ENCODE measurements at regions not wholly inside any gene's neighbourhood (a gene's known extent, or its start where the extent isn't known, plus 50 kb on each side); places are given as distances from the start of the nearest gene placed in this dataset.
"Not testable (repeated sequence)": the region's sequence is repeated elsewhere in the genome, so short reads cannot be mapped to it uniquely, and the experiment has no call there.

DNA sequence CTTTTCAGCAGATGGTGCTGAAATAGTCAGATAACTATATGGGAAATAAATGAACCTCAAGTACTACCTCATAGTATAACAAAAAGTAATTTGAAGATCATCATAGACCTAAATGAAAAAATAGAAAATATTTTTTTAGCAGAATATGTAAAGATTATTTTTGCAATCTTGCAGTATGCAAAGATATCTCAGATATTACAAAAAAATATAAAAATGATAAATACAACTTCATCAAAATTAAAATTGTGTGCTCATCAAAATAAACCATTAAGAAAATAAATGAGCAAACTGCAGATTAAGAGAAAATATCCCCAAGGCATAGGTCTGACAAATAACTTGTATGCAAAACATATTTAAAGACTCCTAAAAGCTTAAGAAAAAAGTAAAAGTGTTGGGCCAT lies 83.4 kb upstream of the KCND2 start:
- Mint-ChIP-seq H3K36me3 (ENCODE audit: low read depth) (no peaks in the 10 kb centered on the region), H3K4me3 (no peak overlapping the region), H3K27ac (no peak overlapping the region), H3K27me3 (ENCODE audit: insufficient read depth) (no peaks in the 10 kb centered on the region), H3K4me1 (peaks cover 14% of the 10 kb centered on the region), H3K9me3 (peaks cover under 1% of the 10 kb centered on the region)
- H3K4me1 ChIP-seq (ENCODE audit: control insufficient read depth, insufficient read depth, low read length) = no peaks in the 10 kb centered on the region
- no peak overlapping the region for H3K9ac ChIP-seq (ENCODE audit: extremely low read depth, low read length, poor library complexity, severe bottlenecking)
- no peak overlapping the region for H3K4me3 ChIP-seq (ENCODE audit: low read length)
- H3K36me3 ChIP-seq (ENCODE audit: control insufficient read depth, insufficient read depth, low read length) = no peaks in the 10 kb centered on the region
- H3K27me3 ChIP-seq (ENCODE audit: control insufficient read depth, insufficient read depth, low read length, poor library complexity, severe bottlenecking) = no peaks in the 10 kb centered on the region
- no peak for DNase-seq
- no peak for TF ChIP-seq CTCF (conservative IDR thresholded peaks at IDR 0.05)
- no peak overlapping the region for H3K27ac ChIP-seq (ENCODE audit: low read depth, low read length)
- H3K9me3 ChIP-seq (ENCODE audit: control insufficient read depth, low read length) = no peaks in the 10 kb centered on the region

DNA sequence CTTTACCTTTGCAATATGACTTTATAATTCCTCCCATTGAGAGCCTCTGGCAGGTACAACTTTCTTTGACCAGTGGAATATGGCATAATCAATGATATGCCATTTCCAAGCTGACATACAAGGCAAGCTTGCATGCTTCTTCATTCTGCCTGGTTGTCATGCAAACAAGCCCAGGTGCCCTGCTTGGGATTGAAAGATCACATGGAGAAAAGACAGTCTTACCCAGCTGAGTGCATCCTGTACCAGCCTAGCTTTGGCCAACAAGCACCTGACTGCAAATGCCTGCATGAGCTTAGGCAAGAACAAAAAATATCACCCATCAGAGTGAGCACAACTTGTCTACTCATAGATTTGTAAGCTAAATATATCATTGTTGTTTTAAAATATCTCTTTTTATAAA lies 82.9 kb upstream of the KCND2 start:
- Histone ChIP-seq H3K27ac (ENCODE audit: low read depth, low read length) (no peak overlapping the region), H3K27me3 (ENCODE audit: control insufficient read depth, insufficient read depth, low read length, poor library complexity, severe bottlenecking) (no peaks in the 10 kb centered on the region), H3K4me1 (ENCODE audit: control insufficient read depth, insufficient read depth, low read length) (no peaks in the 10 kb centered on the region), H3K4me3 (ENCODE audit: low read length) (no peak overlapping the region), H3K9ac (ENCODE audit: extremely low read depth, low read length, poor library complexity, severe bottlenecking) (no peak overlapping the region), H3K9me3 (ENCODE audit: control insufficient read depth, low read length) (no peaks in the 10 kb centered on the region), H3K36me3 (ENCODE audit: control insufficient read depth, insufficient read depth, low read length) (no peaks in the 10 kb centered on the region)
- no peak overlapping the region for H3K4me3 Mint-ChIP-seq
- no peak for TF ChIP-seq CTCF (conservative IDR thresholded peaks at IDR 0.05)
- DNase-seq = peak; percentile 59
- peaks cover 2% of the 10 kb centered on the region for H3K9me3 Mint-ChIP-seq
- H3K36me3 Mint-ChIP-seq (ENCODE audit: low read depth) = no peaks in the 10 kb centered on the region
- H3K27ac Mint-ChIP-seq = no peak overlapping the region
- peaks cover 16% of the 10 kb centered on the region for H3K4me1 Mint-ChIP-seq
- H3K27me3 Mint-ChIP-seq (ENCODE audit: insufficient read depth) = no peaks in the 10 kb centered on the region

- Histone ChIP-seq H3K4me1 (ENCODE audit: control insufficient read depth, insufficient read depth, low read length) (no peaks in the 10 kb centered on the region), H3K4me3 (ENCODE audit: low read length) (peak overlapping the region; percentile 59), H3K27me3 (ENCODE audit: control insufficient read depth, insufficient read depth, low read length, poor library complexity, severe bottlenecking) (no peaks in the 10 kb centered on the region), H3K36me3 (ENCODE audit: control insufficient read depth, insufficient read depth, low read length) (no peaks in the 10 kb centered on the region), H3K9me3 (ENCODE audit: control insufficient read depth, low read length) (no peaks in the 10 kb centered on the region), H3K27ac (ENCODE audit: low read depth, low read length) (no peak overlapping the region), H3K9ac (ENCODE audit: extremely low read depth, low read length, poor library complexity, severe bottlenecking) (no peak overlapping the region)
- peak; percentile 65 for DNase-seq
- TF ChIP-seq CTCF (conservative IDR thresholded peaks at IDR 0.05) = no peak
- 74 to 83% methylated on average over 1 of the region's 1 CpG for WGBS, 2 experiments (ENCODE audit: insufficient coverage in 1 of 2, insufficient read length in 1 of 2)
- Mint-ChIP-seq H3K9me3 (peaks cover 2% of the 10 kb centered on the region), H3K36me3 (ENCODE audit: low read depth) (no peaks in the 10 kb centered on the region), H3K4me3 (no peak overlapping the region), H3K27ac (peak overlapping the region; percentile 56), H3K4me1 (peaks cover 16% of the 10 kb centered on the region), H3K27me3 (ENCODE audit: insufficient read depth) (no peaks in the 10 kb centered on the region)
These were observed 82.4 kb upstream of the KCND2 start for GRCh38 chr7:120190566-120190965.

DNA sequence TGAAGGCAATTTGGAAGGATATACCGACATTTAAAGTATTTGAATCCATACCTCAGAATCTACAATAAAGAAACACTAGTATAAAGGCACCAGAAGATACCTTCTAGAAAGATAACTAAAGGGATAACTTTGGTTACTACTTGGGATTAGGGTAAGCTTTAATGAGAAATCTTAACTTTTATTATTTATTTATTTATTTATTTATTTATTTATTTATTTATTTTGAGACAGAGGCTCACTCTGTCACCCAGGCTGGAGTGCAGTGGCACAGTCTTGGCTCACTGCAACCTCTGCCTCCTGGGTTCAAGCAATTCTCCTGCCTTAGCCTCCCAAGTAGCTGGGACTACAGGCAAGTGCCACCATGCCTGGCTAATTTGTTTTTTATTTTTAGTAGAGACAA lies 81.6 kb upstream of the KCND2 start:
- H3K4me1 Mint-ChIP-seq = peaks cover 16% of the 10 kb centered on the region
- not testable (repeated sequence) for H3K27ac Mint-ChIP-seq; H3K27ac ChIP-seq (ENCODE audit: low read depth, low read length); H3K36me3 Mint-ChIP-seq (ENCODE audit: low read depth); H3K4me1 ChIP-seq (ENCODE audit: control insufficient read depth, insufficient read depth, low read length); H3K27me3 Mint-ChIP-seq (ENCODE audit: insufficient read depth); DNase-seq; H3K36me3 ChIP-seq (ENCODE audit: control insufficient read depth, insufficient read depth, low read length); H3K9ac ChIP-seq (ENCODE audit: extremely low read depth, low read length, poor library complexity, severe bottlenecking); H3K4me3 Mint-ChIP-seq; H3K27me3 ChIP-seq (ENCODE audit: control insufficient read depth, insufficient read depth, low read length, poor library complexity, severe bottlenecking); H3K4me3 ChIP-seq (ENCODE audit: low read length); H3K9me3 Mint-ChIP-seq; H3K9me3 ChIP-seq (ENCODE audit: control insufficient read depth, low read length)
- WGBS, 2 experiments (ENCODE audit: insufficient coverage in 1 of 2, insufficient read length in 1 of 2) = 40% methylated on average over 1 of the region's 1 CpG; no CpG with 5 or more reads in 1 of the 2 experiments

Measured in endodermal cell (in vitro differentiated cells).